Endothelial cell (in vitro differentiated cells): ENCODE measurements at regions not wholly inside any gene's neighbourhood (a gene's known extent, or its start where the extent isn't known, plus 50 kb on each side); places are given as distances from the start of the nearest gene placed in this dataset.

Source experiments
- DNase-seq: peaks from one replicate; pipeline ENCODE4 v3.0.0; 2021; ENCODE audit warnings: low spot score
- H3K27ac Mint-ChIP-seq: one replicate; pipeline ENCODE4 v1.8.0; 2021; ENCODE audit warnings: mixed read lengths, inconsistent platforms; ENCODE audit not compliant: unreplicated experiment
- H3K27me3 Mint-ChIP-seq: one replicate; pipeline ENCODE4 v1.8.0; 2021; ENCODE audit warnings: mild to moderate bottlenecking, moderate library complexity, mixed read lengths, inconsistent platforms; ENCODE audit not compliant: unreplicated experiment
- H3K36me3 Mint-ChIP-seq: one replicate; pipeline ENCODE4 v1.8.0; 2021; ENCODE audit warnings: mild to moderate bottlenecking, low read depth, mixed read lengths, inconsistent platforms; ENCODE audit not compliant: unreplicated experiment
- H3K4me1 Mint-ChIP-seq: one replicate; pipeline ENCODE4 v1.8.0; 2021; ENCODE audit warnings: mild to moderate bottlenecking, mixed read lengths, inconsistent platforms; ENCODE audit not compliant: unreplicated experiment
- H3K4me3 Mint-ChIP-seq: one replicate; pipeline ENCODE4 v1.8.0; 2021; ENCODE audit warnings: mild to moderate bottlenecking, mixed read lengths, inconsistent platforms; ENCODE audit not compliant: unreplicated experiment
- H3K9me3 Mint-ChIP-seq: one replicate; pipeline ENCODE4 v1.8.0; 2021; ENCODE audit warnings: mixed read lengths, inconsistent platforms; ENCODE audit not compliant: unreplicated experiment
- CTCF ChIP-seq: fragments of 200-600 bp; sonication (generic); IDR thresholded peaks from one replicate; pipeline ENCODE4 v1.5.0; 2021; ENCODE audit warnings: antibody characterized with exemption; ENCODE audit not compliant: unreplicated experiment

GRCh38 chr13:105307776-105308175 lies 1227.7 kb downstream of the EFNB2 start:
- H3K4me1 Mint-ChIP-seq = no peaks in the 10 kb centered on the region
- H3K27ac Mint-ChIP-seq = no peak overlapping the region
- no peak for TF ChIP-seq CTCF
- no peaks in the 10 kb centered on the region for H3K36me3 Mint-ChIP-seq
- no peak overlapping the region for H3K4me3 Mint-ChIP-seq
- no peaks in the 10 kb centered on the region for H3K9me3 Mint-ChIP-seq
- no peak for DNase-seq
- peaks cover 3% of the 10 kb centered on the region for H3K27me3 Mint-ChIP-seq

- no peak for DNase-seq
- H3K4me3 Mint-ChIP-seq = no peak overlapping the region
- no peak overlapping the region for H3K27ac Mint-ChIP-seq
- no peaks in the 10 kb centered on the region for H3K27me3 Mint-ChIP-seq
- no peaks in the 10 kb centered on the region for H3K4me1 Mint-ChIP-seq
- TF ChIP-seq CTCF = no peak
- H3K36me3 Mint-ChIP-seq = no peaks in the 10 kb centered on the region
- no peaks in the 10 kb centered on the region for H3K9me3 Mint-ChIP-seq
Observed at GRCh38 chr13:105297839-105298238, 1237.6 kb downstream of the EFNB2 start.

- no peaks in the 10 kb centered on the region for H3K9me3 Mint-ChIP-seq
- H3K36me3 Mint-ChIP-seq = no peaks in the 10 kb centered on the region
- no peak for TF ChIP-seq CTCF
- no peak overlapping the region for H3K4me3 Mint-ChIP-seq
- no peaks in the 10 kb centered on the region for H3K4me1 Mint-ChIP-seq
- H3K27ac Mint-ChIP-seq = no peak overlapping the region
- no peaks in the 10 kb centered on the region for H3K27me3 Mint-ChIP-seq
- no peak for DNase-seq
Observed at GRCh38 chr13:105291987-105292386, 1243.5 kb downstream of the EFNB2 start.

GRCh38 chr13:105290596-105290995 lies 1244.9 kb downstream of the EFNB2 start:
- H3K4me1 Mint-ChIP-seq = no peaks in the 10 kb centered on the region
- no peaks in the 10 kb centered on the region for H3K27me3 Mint-ChIP-seq
- H3K9me3 Mint-ChIP-seq = no peaks in the 10 kb centered on the region
- H3K27ac Mint-ChIP-seq = no peak overlapping the region
- no peak overlapping the region for H3K4me3 Mint-ChIP-seq
- H3K36me3 Mint-ChIP-seq = no peaks in the 10 kb centered on the region
- no peak for DNase-seq
- no peak for TF ChIP-seq CTCF

- no peak overlapping the region for H3K4me3 Mint-ChIP-seq
- H3K27me3 Mint-ChIP-seq = peaks cover 4% of the 10 kb centered on the region
- H3K9me3 Mint-ChIP-seq = no peaks in the 10 kb centered on the region
- no peaks in the 10 kb centered on the region for H3K36me3 Mint-ChIP-seq
- no peak for DNase-seq
- no peaks in the 10 kb centered on the region for H3K4me1 Mint-ChIP-seq
- TF ChIP-seq CTCF = no peak
- H3K27ac Mint-ChIP-seq = no peak overlapping the region
Observed at GRCh38 chr13:105285526-105285925, 1249.9 kb downstream of the EFNB2 start.
